ENCODE measurements at regions not wholly inside any gene's neighbourhood (a gene's known extent, or its start where the extent isn't known, plus 50 kb on each side); places are given as distances from the start of the nearest gene placed in this dataset.

- Histone ChIP-seq H3K27me3 (ENCODE audit: control insufficient read depth in 2 of 2, insufficient read depth in 2 of 2, low read length in 2 of 2) (no peaks in the 10 kb centered on the region), H2AFZ (ENCODE audit: low read depth, low read length) (no peak overlapping the region), H3K4me1 (ENCODE audit: control insufficient read depth, extremely low read depth, insufficient read depth, low read length) (no peaks in the 10 kb centered on the region), H3K36me3 (ENCODE audit: control insufficient read depth in 2 of 2, extremely low read depth in 1 of 2, insufficient read depth in 2 of 2, low read length in 2 of 2) (no peaks in the 10 kb centered on the region), H3K9me1 (replicated peaks; ENCODE audit: control insufficient read depth, extremely low read depth, insufficient read depth, low read length) (no peaks in the 10 kb centered on the region), H3K4me2 (ENCODE audit: insufficient read depth, low read length) (no peak overlapping the region), H3K9ac (replicated peaks; ENCODE audit: extremely low read depth, insufficient read depth, low read length) (no peak overlapping the region), H3K27ac (ENCODE audit: insufficient read depth, low read depth, low read length) (no peak overlapping the region), H4K20me1 (replicated peaks; ENCODE audit: control insufficient read depth, extremely low read depth, insufficient read depth, low read length) (no peaks in the 10 kb centered on the region), H3K79me2 (ENCODE audit: control insufficient read depth, insufficient read depth, low read length) (no peaks in the 10 kb centered on the region), H3K4me3 (replicated peaks in 1 of 3; ENCODE audit: insufficient read depth in 1 of 3, low read depth in 1 of 3, low read length in 3 of 3) (no peak overlapping the region), H3K9me3 (replicated peaks; ENCODE audit: control insufficient read depth, insufficient read depth, low read length) (no peaks in the 10 kb centered on the region)
- TF ChIP-seq JUN (IDR thresholded peaks at IDR 0.05; ENCODE audit: borderline replicate concordance, insufficient read depth, insufficient read length, low read depth) (no peak), POLR2AphosphoS5 (IDR thresholded peaks at IDR 0.05; ENCODE audit: insufficient read depth, low read depth, low read length) (no peak), MYC (IDR thresholded peaks at IDR 0.05; ENCODE audit: low read depth, low read length) (no peak), GATA2 (IDR thresholded peaks at IDR 0.05; ENCODE audit: insufficient read depth, insufficient read length, low read depth, low read length) (no peak), FOS (IDR thresholded peaks at IDR 0.05; ENCODE audit: borderline replicate concordance, insufficient read depth, low read length) (no peak), CTCF (IDR thresholded peaks at IDR 0.05; ENCODE audit: extremely low read depth in 1 of 2, insufficient read depth in 1 of 2, low read depth in 1 of 2, low read length in 2 of 2) (no peak), EZH2 (IDR thresholded peaks at IDR 0.05; ENCODE audit: borderline replicate concordance, low read depth, low read length, severe bottlenecking) (no peak)
- no TSS peak for BruUV-seq (replicated peaks)
- CTCF ChIA-PET: no interaction called here
- intact Hi-C loops (cut with micrococcal nuclease) (no loop called here), dilution Hi-C loops (cut with MboI; ENCODE audit: extremely low pct_ligation_motif_present, low sequenced_read_pairs) (no loop called here)
- POLR2A ChIA-PET: no interaction called here
- FAIRE-seq: no peak
- no peak for DNase-seq (ENCODE audit: low read depth, low spot score)
These were observed 262.0 kb downstream of the HAUS1 start for GRCh38 chr18:46366201-46366600.
